OCI-LY7 (cell line): ENCODE measurements at regions not wholly inside any gene's neighbourhood (a gene's known extent, or its start where the extent isn't known, plus 50 kb on each side); places are given as distances from the start of the nearest gene placed in this dataset.
"Not testable (repeated sequence)": the region's sequence is repeated elsewhere in the genome, so short reads cannot be mapped to it uniquely, and the experiment has no call there.

Experiments
- BruUV-seq: library from RNA; stranded (reverse); fragments of 400-500 nt; replicated peaks from 2 replicates; lab custom pipeline; 2021; lab: Mats Ljungman, UMichigan
- CTCF ChIA-PET: fragments of 300-600 bp; sonication (Branson Sonifier 250); formaldehyde crosslinking; loops from one replicate; lab custom pipeline; 2022; ENCODE audit warnings: antibody characterized with exemption; ENCODE audit not compliant: unreplicated experiment; lab: Charles Lee
- POLR2A ChIA-PET: fragments of 300-600 bp; sonication (Branson Sonifier 250); formaldehyde crosslinking; loops from one replicate; lab custom pipeline; 2022; ENCODE audit warnings: antibody characterized with exemption; lab: Charles Lee
- DNase-seq: peaks from one replicate; pipeline ENCODE4 v3.0.0-alpha.2; 2015; ENCODE audit warnings: low spot score
- H2AFZ ChIP-seq: fragments of 200-600 bp; sonication (generic), shearing (Covaris generic); 2 replicates; pipeline ENCODE4 v1.6.1; 2014; ENCODE audit warnings: mild to moderate bottlenecking, antibody characterized with exemption, low read length, moderate library complexity
- H3K27ac ChIP-seq: fragments of 200-600 bp; sonication (generic); 2 replicates; pipeline ENCODE4 v1.5.1; 2014; ENCODE audit warnings: mixed run types, low read depth, mild to moderate bottlenecking, moderate library complexity, low read length, inconsistent platforms; ENCODE audit not compliant: poor library complexity, severe bottlenecking
- H3K36me3 ChIP-seq: fragments of 200-600 bp; sonication (generic); 2 replicates; pipeline ENCODE4 v1.6.1; 2014; ENCODE audit warnings: mild to moderate bottlenecking, antibody characterized with exemption, low read length, moderate library complexity, mixed read lengths; ENCODE audit not compliant: insufficient read depth
- H3K4me1 ChIP-seq: fragments of 200-600 bp; sonication (generic); 2 replicates; pipeline ENCODE4 v1.5.1; 2014; ENCODE audit warnings: mild to moderate bottlenecking, low read length; ENCODE audit not compliant: insufficient read depth, poor library complexity, severe bottlenecking
- H3K4me2 ChIP-seq: fragments of 200-600 bp; sonication (generic); 2 replicates; pipeline ENCODE4 v1.6.1; 2014; ENCODE audit warnings: mild to moderate bottlenecking, low read length
- H3K4me3 ChIP-seq: fragments of 200-600 bp; sonication (generic); 2 replicates; pipeline ENCODE4 v1.5.1; 2014; ENCODE audit warnings: mild to moderate bottlenecking, low read depth, low read length; ENCODE audit not compliant: poor library complexity, severe bottlenecking
- H3K79me2 ChIP-seq: fragments of 200-600 bp; sonication (generic); 2 replicates; pipeline ENCODE4 v1.6.1; 2016; ENCODE audit warnings: low read depth, mild to moderate bottlenecking, low read length, moderate library complexity, mixed read lengths; ENCODE audit not compliant: insufficient read depth
- H3K9me2 ChIP-seq: fragments of 200-600 bp; sonication (generic); 2 replicates; pipeline ENCODE4 v1.6.1; 2016; ENCODE audit warnings: mild to moderate bottlenecking, low read length, mixed read lengths; ENCODE audit not compliant: insufficient read depth
- H3K9me3 ChIP-seq: fragments of 200-600 bp; sonication (generic); 2 replicates; pipeline ENCODE4 v1.6.1; 2014; ENCODE audit warnings: mild to moderate bottlenecking, mixed run types, low read length, mixed read lengths
- H4K20me1 ChIP-seq: fragments of 200-600 bp; sonication (generic); 2 replicates; pipeline ENCODE4 v1.6.1; 2014; ENCODE audit warnings: mild to moderate bottlenecking, antibody characterized with exemption, low read length, moderate library complexity, mixed read lengths; ENCODE audit not compliant: insufficient read depth
- CTCF ChIP-seq: fragments of 200-600 bp; sonication (generic); conservative IDR thresholded peaks from 2 replicates; pipeline ENCODE4 v1.5.1; 2014; ENCODE audit warnings: mild to moderate bottlenecking, antibody characterized with exemption, low read length, moderate library complexity, mixed read lengths
- EZH2phosphoT487 ChIP-seq: fragments of 200-600 bp; sonication (generic); IDR thresholded peaks from 2 replicates; pipeline ENCODE4 v1.6.1; 2018; ENCODE audit warnings: low read depth, borderline replicate concordance, mild to moderate bottlenecking, mixed run types, antibody characterized with exemption, low read length, moderate library complexity, mixed read lengths
- intact Hi-C: fragments of 100-400 bp; cut with micrococcal nuclease; formaldehyde crosslinking; loops from one replicate; pipeline ENCODE4 v1.10.0; 2022; ENCODE audit not compliant: unreplicated experiment

GRCh38 chr3:35921718-35922117 is 282.4 kb downstream of the ARPP21 start:
- BruUV-seq, result no TSS peak
- Histone ChIP-seq H3K4me3 (no peak overlapping the region), H3K4me2 (no peak overlapping the region), H3K79me2 (no peaks in the 10 kb centered on the region), H3K9me3 (no peaks in the 10 kb centered on the region), H2AFZ (no peak overlapping the region), H3K4me1 (no peaks in the 10 kb centered on the region), H3K36me3 (no peaks in the 10 kb centered on the region), H3K27ac (no peak overlapping the region), H4K20me1 (no peaks in the 10 kb centered on the region), H3K9me2 (no peaks in the 10 kb centered on the region; the same call in 1 of the 2 replicates)
- intact Hi-C loops, result no loop called here
- TF ChIP-seq CTCF, result no peak
- TF ChIP-seq EZH2phosphoT487, result no peak
- ChIA-PET CTCF (no interaction called here), POLR2A (no interaction called here)
- no peak for DNase-seq

GRCh38 chr3:35924070-35924469 is 284.7 kb downstream of the ARPP21 start:
- H4K20me1 ChIP-seq, H3K4me3 ChIP-seq, H2AFZ ChIP-seq, H3K27ac ChIP-seq, intact Hi-C loops, H3K4me1 ChIP-seq, BruUV-seq, H3K79me2 ChIP-seq, H3K9me3 ChIP-seq, H3K36me3 ChIP-seq, H3K9me2 ChIP-seq, CTCF ChIA-PET, H3K4me2 ChIP-seq: not testable (repeated sequence)
- POLR2A ChIA-PET, result interaction anchor here (0.7 to 1.2 kb wide), 3 partner anchors 11 to 552 kb away, joined by 3 to 5 read pairs (median 3); no protein-coding TSS in a partner anchor
- DNase-seq, result peak; percentile 22
- TF ChIP-seq CTCF, result peak; percentile 76

- no peak for DNase-seq
- H3K79me2 ChIP-seq, result no peaks in the 10 kb centered on the region
- H4K20me1 ChIP-seq, result no peaks in the 10 kb centered on the region
- no peak for TF ChIP-seq EZH2phosphoT487
- no peak overlapping the region for H3K27ac ChIP-seq
- H3K4me2 ChIP-seq, result no peak overlapping the region
- BruUV-seq, result no TSS peak
- no peak overlapping the region for H2AFZ ChIP-seq
- no peak overlapping the region for H3K4me3 ChIP-seq
- no peaks in the 10 kb centered on the region for H3K9me3 ChIP-seq
- H3K9me2 ChIP-seq, result no peaks in the 10 kb centered on the region
- POLR2A ChIA-PET, result no interaction called here
- intact Hi-C loops, result no loop called here
- no peaks in the 10 kb centered on the region for H3K4me1 ChIP-seq
- H3K36me3 ChIP-seq, result no peaks in the 10 kb centered on the region
- CTCF ChIA-PET, result no interaction called here
These were observed 288.1 kb downstream of the ARPP21 start for GRCh38 chr3:35927441-35927840.
